LNCaP clone FGC (cell line): ENCODE measurements at regions not wholly inside any gene's neighbourhood (a gene's known extent, or its start where the extent isn't known, plus 50 kb on each side); places are given as distances from the start of the nearest gene placed in this dataset.
"Not testable (repeated sequence)": the region's sequence is repeated elsewhere in the genome, so short reads cannot be mapped to it uniquely, and the experiment has no call there.

Experiments
- DNase-seq: peaks from one replicate; pipeline ENCODE4 v3.0.0-alpha.2; 2011; ENCODE audit warnings: low read depth
- H3K4me3 ChIP-seq: 2 replicates; pipeline ENCODE4 v1.5.1; 2011; ENCODE audit warnings: mild to moderate bottlenecking, low read depth, low read length, control low read depth
- CTCF ChIP-seq: IDR thresholded peaks from 2 replicates; pipeline ENCODE4 v1.5.1; 2012; ENCODE audit warnings: mild to moderate bottlenecking; ENCODE audit not compliant: control insufficient read depth, insufficient read depth; ENCODE audit errors: extremely low read depth

- no peak for TF ChIP-seq CTCF
- H3K4me3 ChIP-seq, result no peak overlapping the region
- no peak for DNase-seq
Observed at GRCh38 chr5:99438619-99439018, 509.8 kb upstream of the CHD1 start.

GRCh38 chr5:99437986-99438385 lies 509.2 kb upstream of the CHD1 start:
- no peak for DNase-seq
- TF ChIP-seq CTCF, result no peak
- no peak overlapping the region for H3K4me3 ChIP-seq

GRCh38 chr5:99423396-99423795 lies 494.6 kb upstream of the CHD1 start:
- not testable (repeated sequence) for H3K4me3 ChIP-seq, DNase-seq

GRCh38 chr5:99418640-99419039 lies 489.8 kb upstream of the CHD1 start:
- not testable (repeated sequence) for H3K4me3 ChIP-seq, DNase-seq

GRCh38 chr5:99410386-99410785 lies 481.6 kb upstream of the CHD1 start:
- DNase-seq, H3K4me3 ChIP-seq: not testable (repeated sequence)

- DNase-seq, H3K4me3 ChIP-seq: not testable (repeated sequence)
Observed at GRCh38 chr5:99404764-99405302, 476.0 kb upstream of the CHD1 start.

GRCh38 chr5:99400571-99400970 lies 471.8 kb upstream of the CHD1 start:
- DNase-seq, H3K4me3 ChIP-seq: not testable (repeated sequence)

- DNase-seq, result no peak
- no peak overlapping the region for H3K4me3 ChIP-seq
- TF ChIP-seq CTCF, result no peak
Observed at GRCh38 chr5:99398976-99399375, 470.2 kb upstream of the CHD1 start.

GRCh38 chr5:99386406-99387077 lies 457.7 kb upstream of the CHD1 start:
- TF ChIP-seq CTCF, result no peak
- DNase-seq, result no peak

GRCh38 chr5:99379187-99379586 lies 450.4 kb upstream of the CHD1 start:
- TF ChIP-seq CTCF, result no peak
- no peak for DNase-seq
- H3K4me3 ChIP-seq, result no peak overlapping the region

More at GRCh38 chr5:99386406-99387077, 457.7 kb upstream of the CHD1 start:
- H3K4me3 ChIP-seq, result no peak overlapping the region
